ENCODE measurements at regions not wholly inside any gene's neighbourhood (a gene's known extent, or its start where the extent isn't known, plus 50 kb on each side); places are given as distances from the start of the nearest gene placed in this dataset.

- Histone ChIP-seq H3K27ac (peak overlapping the region in 3 of 10 donors; percentile 9 to 41 (median 12)), H3K4me3 (no peak overlapping the region), H3K36me3 (no peaks in the 10 kb centered on the region), H3K27me3 (no peaks in the 10 kb centered on the region), H3K4me1 (peaks cover 0 to 30% (median 5%) of the 10 kb centered on the region in 9 donors), H3K9me3 (no peaks in the 10 kb centered on the region)
- TF ChIP-seq CTCF (IDR thresholded peaks at IDR 0.05): no peak
- intact Hi-C loops (cut with DNase I): loop anchor here in 3 of 10 donors (2.0 to 10.0 kb wide), 4 partner anchors 46 to 796 kb away; no protein-coding TSS in a partner anchor
- DNase-seq (no peak), ATAC-seq (no peak)
- WGBS, 2 donors: 85 to 89% methylated on average over 6 of the region's 6 CpGs
Observed at GRCh38 chr5:87898574-87898973, 370.1 kb downstream of the TMEM161B start.

GRCh38 chr5:87888139-87888538 is 380.5 kb downstream of the TMEM161B start:
- Histone ChIP-seq H3K27me3 (no peaks in the 10 kb centered on the region), H3K36me3 (no peaks in the 10 kb centered on the region), H3K4me1 (no peaks in the 10 kb centered on the region), H3K27ac (no peak overlapping the region), H3K9me3 (peaks cover 0 to 10% (median 0%) of the 10 kb centered on the region in 11 donors), H3K4me3 (no peak overlapping the region)
- no peak for TF ChIP-seq CTCF (IDR thresholded peaks at IDR 0.05)
- no peak for ATAC-seq
- intact Hi-C loops (cut with DNase I): no loop called here
- no peak for DNase-seq
- 68 to 71% methylated on average over 2 of the region's 2 CpGs for WGBS, 2 donors

- Histone ChIP-seq H3K27ac (no peak overlapping the region), H3K4me1 (no peaks in the 10 kb centered on the region), H3K36me3 (no peaks in the 10 kb centered on the region), H3K9me3 (peaks cover 0 to 12% (median 0%) of the 10 kb centered on the region in 11 donors), H3K27me3 (no peaks in the 10 kb centered on the region), H3K4me3 (no peak overlapping the region)
- intact Hi-C loops (cut with DNase I): no loop called here
- DNase-seq (no peak), ATAC-seq (no peak)
- WGBS, 2 donors: 73 to 80% methylated on average over 2 of the region's 2 CpGs
- TF ChIP-seq CTCF (IDR thresholded peaks at IDR 0.05): no peak
Observed at GRCh38 chr5:87887247-87887646, 381.4 kb downstream of the TMEM161B start.

- Histone ChIP-seq H3K4me1 (no peaks in the 10 kb centered on the region), H3K9me3 (peaks cover 0 to 21% (median 6%) of the 10 kb centered on the region in 11 donors), H3K36me3 (no peaks in the 10 kb centered on the region), H3K27me3 (no peaks in the 10 kb centered on the region), H3K27ac (no peak overlapping the region), H3K4me3 (no peak overlapping the region)
- TF ChIP-seq CTCF (IDR thresholded peaks at IDR 0.05): no peak
- intact Hi-C loops (cut with DNase I): no loop called here
- no peak for ATAC-seq
- DNase-seq: no peak
- WGBS, 2 donors: 41 to 56% methylated on average over 1 of the region's 1 CpG
Observed at GRCh38 chr5:87886164-87886563, 382.5 kb downstream of the TMEM161B start.

All from heart right ventricle (tissue), 16 donors.